Cardiac fibroblast (primary cell): ENCODE measurements at regions not wholly inside any gene's neighbourhood (a gene's known extent, or its start where the extent isn't known, plus 50 kb on each side); places are given as distances from the start of the nearest gene placed in this dataset.

Experiments used
- DNase-seq, 2 donors: peaks; one replicate each; pipeline versions ENCODE4 v3.0.0 to v3.0.0-alpha.2; 2010; ENCODE audit warnings: low read depth in 2 of 2
- H3K4me3 ChIP-seq, 2 donors: replicated peaks in 1 of 2; 1 replicate in 1 of 2; 2 replicates in 1 of 2; pipeline ENCODE4 v1.5.1; 2011; ENCODE audit warnings: low read depth in 2 of 2, low read length in 2 of 2, mild to moderate bottlenecking in 2 of 2, moderate library complexity in 1 of 2
- TF ChIP-seq, protein P1 (sequence below): IDR thresholded peaks from one replicate; pipeline ENCODE4 v1.5.1; 2011; ENCODE audit warnings: low read depth, mild to moderate bottlenecking, low read length, inconsistent platforms

DNA sequence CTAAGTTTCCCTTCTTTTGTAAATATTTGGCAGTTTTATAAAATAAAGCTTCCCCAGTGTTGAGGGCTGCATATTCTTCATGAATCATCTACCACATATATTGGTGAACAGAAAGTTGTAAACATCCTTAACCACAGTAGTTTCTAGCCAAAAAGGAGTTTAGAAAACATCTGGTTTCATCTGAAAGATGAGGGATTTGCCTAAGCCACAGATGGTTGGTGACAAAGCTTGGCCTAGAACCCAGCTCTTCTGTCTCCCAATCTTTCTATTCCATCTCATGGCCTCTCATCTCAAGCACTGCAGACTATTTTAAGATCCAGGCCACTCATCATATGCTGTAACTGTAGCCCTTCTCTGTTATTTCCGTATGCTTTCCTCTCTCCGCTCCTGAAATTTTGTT is 232.3 kb upstream of the TRPM3 start:
- TF ChIP-seq, protein P1, sequence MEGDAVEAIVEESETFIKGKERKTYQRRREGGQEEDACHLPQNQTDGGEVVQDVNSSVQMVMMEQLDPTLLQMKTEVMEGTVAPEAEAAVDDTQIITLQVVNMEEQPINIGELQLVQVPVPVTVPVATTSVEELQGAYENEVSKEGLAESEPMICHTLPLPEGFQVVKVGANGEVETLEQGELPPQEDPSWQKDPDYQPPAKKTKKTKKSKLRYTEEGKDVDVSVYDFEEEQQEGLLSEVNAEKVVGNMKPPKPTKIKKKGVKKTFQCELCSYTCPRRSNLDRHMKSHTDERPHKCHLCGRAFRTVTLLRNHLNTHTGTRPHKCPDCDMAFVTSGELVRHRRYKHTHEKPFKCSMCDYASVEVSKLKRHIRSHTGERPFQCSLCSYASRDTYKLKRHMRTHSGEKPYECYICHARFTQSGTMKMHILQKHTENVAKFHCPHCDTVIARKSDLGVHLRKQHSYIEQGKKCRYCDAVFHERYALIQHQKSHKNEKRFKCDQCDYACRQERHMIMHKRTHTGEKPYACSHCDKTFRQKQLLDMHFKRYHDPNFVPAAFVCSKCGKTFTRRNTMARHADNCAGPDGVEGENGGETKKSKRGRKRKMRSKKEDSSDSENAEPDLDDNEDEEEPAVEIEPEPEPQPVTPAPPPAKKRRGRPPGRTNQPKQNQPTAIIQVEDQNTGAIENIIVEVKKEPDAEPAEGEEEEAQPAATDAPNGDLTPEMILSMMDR, result no peak
- H3K4me3 ChIP-seq, result no peak overlapping the region
- DNase-seq, result peak in 1 of 2 donors; percentile 34

DNA sequence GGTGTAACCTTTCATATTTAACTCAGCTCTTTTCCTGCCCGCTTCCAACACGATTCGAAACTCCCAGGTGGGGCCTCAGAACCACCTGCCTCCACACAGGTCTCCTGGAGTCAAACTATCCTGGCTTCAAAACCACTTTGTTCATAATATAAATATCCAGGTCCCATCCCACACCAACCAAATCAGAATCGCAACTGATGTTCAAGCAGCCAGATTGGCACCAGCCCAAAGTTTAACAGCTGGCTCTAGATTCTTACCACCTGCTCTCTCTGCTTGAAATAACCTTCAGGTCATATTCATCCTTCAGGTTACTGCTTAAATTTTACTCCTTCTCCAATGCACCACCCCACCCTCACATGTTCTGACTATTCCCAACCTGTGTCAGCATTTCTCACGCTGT is 231.4 kb upstream of the TRPM3 start:
- DNase-seq, result no peak
- TF ChIP-seq, protein P1, result no peak
- no peak overlapping the region for H3K4me3 ChIP-seq

DNA sequence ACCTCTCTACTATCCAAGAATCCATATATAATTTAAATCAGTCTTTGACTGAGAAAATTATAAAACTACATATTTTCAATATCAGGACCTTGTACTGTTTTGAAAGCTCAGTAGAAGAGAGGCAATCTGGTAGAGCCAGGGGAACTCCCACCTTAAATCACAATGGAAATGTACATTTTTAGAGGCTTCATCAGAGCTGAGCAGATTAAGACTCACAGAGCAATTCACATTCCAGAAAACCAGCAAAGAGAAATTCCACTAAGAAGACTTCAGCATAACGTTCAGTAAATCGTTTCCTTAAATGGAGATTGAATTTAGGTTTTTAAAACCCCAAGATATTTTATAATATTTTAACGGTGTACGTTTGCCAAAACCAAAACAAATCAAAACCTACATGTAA is 227.8 kb upstream of the TRPM3 start:
- TF ChIP-seq, protein P1, result no peak
- DNase-seq, result peak; percentile 6 to 84
- no peak overlapping the region for H3K4me3 ChIP-seq

DNA sequence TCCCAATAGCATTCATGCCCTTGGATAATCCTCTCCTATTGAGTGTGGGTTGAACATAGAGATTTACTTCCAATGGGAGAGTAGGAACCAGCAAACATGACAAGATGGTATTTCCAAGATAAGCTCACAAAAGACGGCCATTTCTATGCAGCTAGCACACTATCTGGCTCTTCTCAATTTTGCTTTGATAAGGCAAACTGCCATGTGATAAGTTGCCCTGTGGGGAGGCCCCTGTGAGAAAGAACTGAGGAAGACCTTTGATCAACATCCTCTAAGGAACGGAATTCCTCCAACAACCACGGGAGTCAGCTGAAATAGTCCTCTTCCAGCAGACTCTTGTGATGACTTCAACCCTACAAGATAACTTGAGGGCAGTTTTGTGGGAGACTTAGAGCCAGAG is 211.9 kb upstream of the TRPM3 start:
- no peak overlapping the region for H3K4me3 ChIP-seq
- DNase-seq, result no peak

DNA sequence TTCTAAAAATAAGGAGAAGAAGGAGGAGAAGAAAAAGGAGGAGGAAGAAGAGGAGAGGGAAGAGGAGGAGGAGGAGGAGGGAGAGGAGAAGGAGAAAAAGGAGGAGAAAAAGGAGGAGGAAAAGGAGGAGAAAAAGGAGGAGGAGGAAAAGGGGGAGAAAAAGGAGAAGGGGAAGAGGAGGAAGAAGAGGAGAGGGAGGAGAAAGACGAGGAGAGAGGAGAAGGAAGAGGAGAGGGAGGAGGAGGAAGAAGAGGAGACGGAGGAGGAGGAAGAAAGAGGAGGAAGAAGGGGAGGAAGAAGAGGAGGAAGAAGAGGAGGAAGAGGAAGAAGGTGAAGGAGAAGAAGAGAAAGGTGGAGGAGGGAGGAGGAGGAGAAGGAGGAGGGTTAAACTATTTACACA is 210.2 kb upstream of the TRPM3 start:
- DNase-seq, result no peak

More for the DNA sequence above, 211.9 kb upstream of the TRPM3 start:
- TF ChIP-seq, protein P1, result no peak

DNA sequence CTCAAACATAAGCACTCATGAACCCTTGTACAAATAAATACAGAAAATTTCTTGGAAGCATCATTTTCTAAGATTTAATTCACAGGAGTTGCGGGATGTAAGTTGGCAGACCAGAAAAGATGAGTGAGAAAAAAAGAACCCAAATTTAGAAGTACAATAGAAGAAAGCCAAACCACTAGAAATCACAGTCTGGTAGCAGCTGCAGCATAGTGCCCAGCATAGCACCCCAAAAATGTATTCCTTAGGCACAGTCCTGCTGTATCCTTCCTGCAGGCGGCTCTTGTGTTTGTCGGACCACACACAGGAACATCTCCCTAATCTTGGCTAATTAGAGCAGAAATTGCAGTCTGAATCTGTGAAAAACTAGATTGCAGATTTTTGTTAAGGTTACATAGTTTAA is 208.5 kb upstream of the TRPM3 start:
- H3K4me3 ChIP-seq, result no peak overlapping the region
- no peak for DNase-seq
- TF ChIP-seq, protein P1, result no peak

More for the DNA sequence above, 210.2 kb upstream of the TRPM3 start:
- TF ChIP-seq, protein P1, result no peak
- no peak overlapping the region for H3K4me3 ChIP-seq

DNA sequence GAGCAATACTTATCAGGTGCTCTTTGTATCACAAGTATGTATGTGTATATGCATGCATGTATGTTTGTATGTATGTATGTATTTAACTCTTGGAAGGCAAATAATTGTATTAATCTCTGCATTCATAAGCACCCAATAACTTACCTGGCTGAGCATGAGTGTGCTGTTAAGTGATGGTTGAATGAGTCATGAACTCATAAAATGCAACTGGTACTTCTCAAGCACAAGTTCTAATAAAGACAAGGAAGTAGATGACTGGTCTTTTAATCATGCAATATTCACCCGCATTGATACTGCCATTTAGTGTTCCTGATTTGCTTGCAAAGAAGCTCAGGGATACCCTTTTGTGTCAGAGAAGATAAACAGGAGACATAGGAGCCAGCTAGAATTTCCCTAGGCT is 204.9 kb upstream of the TRPM3 start:
- no peak for DNase-seq
- H3K4me3 ChIP-seq, result no peak overlapping the region
- TF ChIP-seq, protein P1, result no peak
